Kidney (tissue), 13 donors: ENCODE measurements at regions not wholly inside any gene's neighbourhood (a gene's known extent, or its start where the extent isn't known, plus 50 kb on each side); places are given as distances from the start of the nearest gene placed in this dataset.

ENCODE experiments used
- DNase-seq, 5 donors: peaks; one replicate each; pipeline ENCODE4 v3.0.0-alpha.2; 2013 to 2020
- FAIRE-seq: peaks from 2 replicates; lab custom pipeline; 2012; peaks lifted over from hg19 to GRCh38; lab: Jason Lieb, UNC
- H3K27ac ChIP-seq, 2 donors: one replicate each; pipeline ENCODE4 v1.7.0; 2013; ENCODE audit warnings: low read depth in 2 of 2, low read length in 2 of 2, inconsistent platforms in 1 of 2
- H3K27me3 ChIP-seq: one replicate; pipeline ENCODE4 v1.7.1; 2013; ENCODE audit warnings: low read length, inconsistent platforms; ENCODE audit not compliant: control insufficient read depth, insufficient read depth
- H3K36me3 ChIP-seq, 3 donors: one replicate each; pipeline versions ENCODE4 v1.7.0 to v1.7.1; 2013; ENCODE audit warnings: low read length in 3 of 3, control low read depth in 1 of 3, inconsistent platforms in 1 of 3; ENCODE audit not compliant: insufficient read depth in 3 of 3, control insufficient read depth in 2 of 3
- H3K4me1 ChIP-seq, 3 donors: one replicate each; pipeline versions ENCODE4 v1.7.0 to v1.7.1; 2013; ENCODE audit warnings: low read length in 3 of 3, inconsistent platforms in 1 of 3, low read depth in 1 of 3; ENCODE audit not compliant: control insufficient read depth in 2 of 3, insufficient read depth in 2 of 3
- H3K4me3 ChIP-seq, 3 donors: one replicate each; pipeline versions ENCODE4 v1.7.0 to v1.8.1; 2013; ENCODE audit warnings: low read length in 3 of 3, control low read depth in 1 of 3, inconsistent platforms in 1 of 3
- H3K9ac ChIP-seq, 3 donors: one replicate each; pipeline versions ENCODE4 v1.7.0 to v1.7.1; 2013; ENCODE audit warnings: low read length in 3 of 3, control low read depth in 1 of 3, inconsistent platforms in 1 of 3
- H3K9me3 ChIP-seq, 3 donors: one replicate each; pipeline versions ENCODE4 v1.7.0 to v1.7.1; 2013; ENCODE audit warnings: low read length in 3 of 3, control low read depth in 1 of 3, inconsistent platforms in 1 of 3; ENCODE audit not compliant: control insufficient read depth in 2 of 3, insufficient read depth in 1 of 3
- intact Hi-C: fragments of 100-400 bp; cut with DNase I; formaldehyde crosslinking; loops from one replicate; pipeline ENCODE4 v1.11.1; 2022
- TF ChIP-seq, protein P1 (sequence below): IDR thresholded peaks from 3 replicates; pipeline ENCODE4 v1.5.1; 2012; ENCODE audit warnings: mild to moderate bottlenecking, moderate library complexity, borderline replicate concordance; ENCODE audit not compliant: insufficient read depth; ENCODE audit errors: extremely low read depth
- donor health status: control.
- donor health status: control.
- donor health status: control.
- donor health status: control.
- donor health status: control.
- donor health status: DM: yes; HTN: yes; CAD: no.
- donor health status: Normal renal cell carcinoma (clear cell type).

DNA sequence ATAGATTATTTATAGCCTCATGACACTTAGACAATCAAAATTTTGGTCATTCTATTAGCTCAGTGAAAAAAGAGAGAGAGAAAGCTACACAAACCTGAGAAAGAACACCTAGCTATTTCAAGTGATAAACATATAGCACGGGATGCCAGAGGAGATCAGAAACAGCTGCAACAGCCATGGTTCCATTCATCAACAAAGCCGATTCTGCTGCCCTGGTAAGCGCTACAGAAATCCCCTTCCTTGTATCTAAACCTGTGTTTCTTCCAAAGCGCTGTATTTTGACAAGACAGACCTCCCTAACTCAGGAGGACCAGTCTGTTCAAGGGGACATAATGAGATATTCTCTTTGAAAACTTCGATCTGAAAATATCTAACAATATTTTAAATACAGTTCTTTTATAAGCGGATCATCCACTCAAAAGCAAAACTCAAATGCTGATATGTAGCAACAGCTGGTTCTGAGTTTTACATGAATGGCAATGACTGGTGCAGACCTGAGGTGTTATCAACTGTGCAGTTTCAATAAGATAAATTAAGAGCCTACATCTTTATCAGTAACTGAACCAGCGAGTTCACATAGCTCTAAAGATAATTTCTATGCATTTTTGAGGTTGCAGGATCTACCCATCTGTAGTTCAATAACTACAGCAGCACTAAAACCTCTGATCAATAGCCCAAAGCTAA lies 447.8 kb downstream of the FRK start:
- no peaks in the 10 kb centered on the region for H3K9me3 ChIP-seq
- H3K4me1 ChIP-seq: no peaks in the 10 kb centered on the region
- no peak overlapping the region for H3K9ac ChIP-seq
- no peak overlapping the region for H3K27ac ChIP-seq
- H3K36me3 ChIP-seq: no peaks in the 10 kb centered on the region
- H3K27me3 ChIP-seq: no peaks in the 10 kb centered on the region
- FAIRE-seq: no peak
- intact Hi-C loops: no loop called here
- DNase-seq: no peak
- TF ChIP-seq, protein P1, sequence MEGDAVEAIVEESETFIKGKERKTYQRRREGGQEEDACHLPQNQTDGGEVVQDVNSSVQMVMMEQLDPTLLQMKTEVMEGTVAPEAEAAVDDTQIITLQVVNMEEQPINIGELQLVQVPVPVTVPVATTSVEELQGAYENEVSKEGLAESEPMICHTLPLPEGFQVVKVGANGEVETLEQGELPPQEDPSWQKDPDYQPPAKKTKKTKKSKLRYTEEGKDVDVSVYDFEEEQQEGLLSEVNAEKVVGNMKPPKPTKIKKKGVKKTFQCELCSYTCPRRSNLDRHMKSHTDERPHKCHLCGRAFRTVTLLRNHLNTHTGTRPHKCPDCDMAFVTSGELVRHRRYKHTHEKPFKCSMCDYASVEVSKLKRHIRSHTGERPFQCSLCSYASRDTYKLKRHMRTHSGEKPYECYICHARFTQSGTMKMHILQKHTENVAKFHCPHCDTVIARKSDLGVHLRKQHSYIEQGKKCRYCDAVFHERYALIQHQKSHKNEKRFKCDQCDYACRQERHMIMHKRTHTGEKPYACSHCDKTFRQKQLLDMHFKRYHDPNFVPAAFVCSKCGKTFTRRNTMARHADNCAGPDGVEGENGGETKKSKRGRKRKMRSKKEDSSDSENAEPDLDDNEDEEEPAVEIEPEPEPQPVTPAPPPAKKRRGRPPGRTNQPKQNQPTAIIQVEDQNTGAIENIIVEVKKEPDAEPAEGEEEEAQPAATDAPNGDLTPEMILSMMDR: no peak
- H3K4me3 ChIP-seq: no peak overlapping the region

DNA sequence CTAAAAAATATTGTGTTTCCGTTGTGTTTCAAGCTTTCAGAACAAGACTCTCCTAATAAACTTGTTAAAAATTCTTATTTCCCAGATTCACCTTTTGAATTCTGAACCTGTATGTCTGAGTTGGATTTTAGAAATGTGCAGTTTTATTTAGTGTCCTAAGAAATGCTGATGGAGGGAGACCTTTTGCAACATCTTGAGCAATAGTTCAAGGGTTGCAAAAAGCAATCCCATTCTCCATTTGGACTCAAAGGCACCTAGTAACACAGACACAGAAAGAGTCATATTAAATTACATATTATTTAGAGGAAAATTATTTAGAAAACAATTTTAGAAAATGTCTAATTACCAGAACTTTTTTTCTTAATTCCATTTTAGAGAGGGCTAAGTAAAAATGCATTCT lies 448.5 kb downstream of the FRK start:
- Histone ChIP-seq H3K4me3 (no peak overlapping the region), H3K27me3 (no peaks in the 10 kb centered on the region), H3K4me1 (no peaks in the 10 kb centered on the region), H3K27ac (no peak overlapping the region), H3K36me3 (no peaks in the 10 kb centered on the region), H3K9ac (no peak overlapping the region), H3K9me3 (no peaks in the 10 kb centered on the region)
- intact Hi-C loops: no loop called here
- TF ChIP-seq, protein P1: no peak
- no peak for FAIRE-seq
- no peak for DNase-seq

DNA sequence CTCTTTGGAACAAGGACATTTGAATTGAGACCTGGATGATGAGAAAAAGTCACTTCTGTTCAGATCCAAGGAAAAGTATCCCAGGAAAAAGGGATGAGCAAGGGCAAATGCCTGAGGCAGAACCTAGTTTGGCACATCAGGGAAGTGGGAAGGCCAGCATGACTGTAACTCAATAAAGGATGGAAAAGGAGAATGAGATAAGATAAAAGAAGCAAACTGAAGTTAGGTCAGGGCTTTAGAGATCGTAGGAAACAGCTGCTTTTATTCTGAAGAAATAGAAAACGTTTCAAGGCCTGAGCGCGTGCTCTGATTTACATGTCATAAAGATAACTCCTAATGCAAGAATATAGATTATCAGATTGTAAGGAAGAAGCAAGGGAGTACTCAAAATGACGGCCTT lies 450.0 kb downstream of the FRK start:
- Histone ChIP-seq H3K27me3 (no peaks in the 10 kb centered on the region), H3K36me3 (no peaks in the 10 kb centered on the region), H3K27ac (no peak overlapping the region), H3K4me1 (no peaks in the 10 kb centered on the region), H3K9ac (no peak overlapping the region), H3K4me3 (no peak overlapping the region), H3K9me3 (no peaks in the 10 kb centered on the region)
- intact Hi-C loops: no loop called here
- no peak for FAIRE-seq
- TF ChIP-seq, protein P1: no peak
- DNase-seq: no peak

GRCh38 chr6:115609111-115609510 lies 451.6 kb downstream of the FRK start:
- DNase-seq (no peak), FAIRE-seq (no peak)
- H3K4me1 ChIP-seq: no peaks in the 10 kb centered on the region
- no peak overlapping the region for H3K4me3 ChIP-seq
- intact Hi-C loops: no loop called here
- no peaks in the 10 kb centered on the region for H3K27me3 ChIP-seq
- H3K27ac ChIP-seq: no peak overlapping the region
- H3K9ac ChIP-seq: no peak overlapping the region
- H3K36me3 ChIP-seq: no peaks in the 10 kb centered on the region
- TF ChIP-seq, protein P1: no peak
- peaks cover 0 to 5% (median 0%) of the 10 kb centered on the region in 3 donors for H3K9me3 ChIP-seq
